Astrocyte (in vitro differentiated cells and primary cell): ENCODE measurements at regions not wholly inside any gene's neighbourhood (a gene's known extent, or its start where the extent isn't known, plus 50 kb on each side); places are given as distances from the start of the nearest gene placed in this dataset.

ENCODE experiments used
- EZH2 ChIP-seq: IDR thresholded peaks from 2 replicates; pipeline ENCODE4 v1.6.1; 2012; ENCODE audit warnings: mild to moderate bottlenecking, low read length, inconsistent platforms; ENCODE audit not compliant: insufficient read depth
- TF ChIP-seq, protein P1 (sequence below): IDR thresholded peaks from 2 replicates; pipeline ENCODE4 v1.5.1; 2011; ENCODE audit warnings: low read depth, mild to moderate bottlenecking, inconsistent platforms, low read length, moderate library complexity; ENCODE audit not compliant: insufficient read depth

DNA sequence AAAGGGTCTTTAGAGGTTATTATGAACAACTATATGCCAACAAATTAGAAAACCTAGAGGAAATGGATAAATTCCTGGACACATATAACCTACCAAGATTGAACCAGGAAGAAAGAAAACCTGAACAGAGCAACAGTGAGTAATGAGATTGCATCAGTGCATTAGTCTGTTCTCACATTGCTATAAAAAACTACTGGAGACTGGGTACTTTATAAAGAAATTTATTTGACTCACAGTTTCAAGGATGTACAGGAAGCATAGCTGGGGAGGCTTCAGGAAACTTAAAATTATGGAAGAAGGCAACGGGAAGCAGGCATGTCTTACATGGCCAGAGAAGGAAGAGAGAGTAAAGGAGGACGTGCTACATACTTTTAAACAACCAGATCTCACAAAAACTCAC lies 70.8 kb upstream of the GNAZ start:
- TF ChIP-seq, protein P1, sequence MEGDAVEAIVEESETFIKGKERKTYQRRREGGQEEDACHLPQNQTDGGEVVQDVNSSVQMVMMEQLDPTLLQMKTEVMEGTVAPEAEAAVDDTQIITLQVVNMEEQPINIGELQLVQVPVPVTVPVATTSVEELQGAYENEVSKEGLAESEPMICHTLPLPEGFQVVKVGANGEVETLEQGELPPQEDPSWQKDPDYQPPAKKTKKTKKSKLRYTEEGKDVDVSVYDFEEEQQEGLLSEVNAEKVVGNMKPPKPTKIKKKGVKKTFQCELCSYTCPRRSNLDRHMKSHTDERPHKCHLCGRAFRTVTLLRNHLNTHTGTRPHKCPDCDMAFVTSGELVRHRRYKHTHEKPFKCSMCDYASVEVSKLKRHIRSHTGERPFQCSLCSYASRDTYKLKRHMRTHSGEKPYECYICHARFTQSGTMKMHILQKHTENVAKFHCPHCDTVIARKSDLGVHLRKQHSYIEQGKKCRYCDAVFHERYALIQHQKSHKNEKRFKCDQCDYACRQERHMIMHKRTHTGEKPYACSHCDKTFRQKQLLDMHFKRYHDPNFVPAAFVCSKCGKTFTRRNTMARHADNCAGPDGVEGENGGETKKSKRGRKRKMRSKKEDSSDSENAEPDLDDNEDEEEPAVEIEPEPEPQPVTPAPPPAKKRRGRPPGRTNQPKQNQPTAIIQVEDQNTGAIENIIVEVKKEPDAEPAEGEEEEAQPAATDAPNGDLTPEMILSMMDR, result no peak
- TF ChIP-seq EZH2, result no peak
